ENCODE measurements at regions not wholly inside any gene's neighbourhood (a gene's known extent, or its start where the extent isn't known, plus 50 kb on each side); places are given as distances from the start of the nearest gene placed in this dataset.

DNA sequence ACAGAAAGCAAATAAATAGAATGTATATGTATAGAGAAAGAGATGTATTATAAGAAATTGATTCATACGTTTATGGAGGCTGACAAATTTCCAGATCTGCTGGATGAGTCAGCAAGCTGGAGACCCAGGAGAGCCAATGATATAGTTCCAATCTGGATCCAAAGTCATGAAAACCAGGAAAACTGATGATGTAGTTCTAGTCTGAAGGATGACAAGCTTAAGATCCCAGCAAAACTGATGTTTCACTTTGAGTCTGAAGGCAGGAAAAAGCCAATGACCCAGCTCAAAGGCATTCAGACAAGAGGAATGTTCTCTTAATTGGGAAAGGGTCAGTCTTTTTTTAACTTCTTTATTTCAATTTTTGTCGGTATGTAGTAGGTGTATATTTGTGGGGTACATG lies 102.6 kb downstream of the LHFPL1 start:
- Mint-ChIP-seq H3K4me1 (peaks cover 4% of the 10 kb centered on the region), H3K27ac (no peak overlapping the region), H3K9me3 (peaks cover 27% of the 10 kb centered on the region), H3K27me3 (ENCODE audit: insufficient read depth) (no peaks in the 10 kb centered on the region), H3K4me3 (no peak overlapping the region), H3K36me3 (ENCODE audit: low read depth) (no peaks in the 10 kb centered on the region)
- Histone ChIP-seq H3K36me3 (ENCODE audit: control insufficient read depth, insufficient read depth, low read length) (no peaks in the 10 kb centered on the region), H3K4me3 (ENCODE audit: low read length) (no peak overlapping the region), H3K9ac (ENCODE audit: extremely low read depth, low read length, poor library complexity, severe bottlenecking) (no peak overlapping the region), H3K27ac (ENCODE audit: low read depth, low read length) (no peak overlapping the region), H3K4me1 (ENCODE audit: control insufficient read depth, insufficient read depth, low read length) (no peaks in the 10 kb centered on the region), H3K27me3 (ENCODE audit: control insufficient read depth, insufficient read depth, low read length, poor library complexity, severe bottlenecking) (no peaks in the 10 kb centered on the region), H3K9me3 (ENCODE audit: control insufficient read depth, low read length) (no peaks in the 10 kb centered on the region)
- 88 to 93% methylated on average over 1 of the region's 2 CpGs for WGBS, 2 experiments (ENCODE audit: insufficient coverage in 1 of 2, insufficient read length in 1 of 2)
- DNase-seq: no peak
- TF ChIP-seq, protein P1, sequence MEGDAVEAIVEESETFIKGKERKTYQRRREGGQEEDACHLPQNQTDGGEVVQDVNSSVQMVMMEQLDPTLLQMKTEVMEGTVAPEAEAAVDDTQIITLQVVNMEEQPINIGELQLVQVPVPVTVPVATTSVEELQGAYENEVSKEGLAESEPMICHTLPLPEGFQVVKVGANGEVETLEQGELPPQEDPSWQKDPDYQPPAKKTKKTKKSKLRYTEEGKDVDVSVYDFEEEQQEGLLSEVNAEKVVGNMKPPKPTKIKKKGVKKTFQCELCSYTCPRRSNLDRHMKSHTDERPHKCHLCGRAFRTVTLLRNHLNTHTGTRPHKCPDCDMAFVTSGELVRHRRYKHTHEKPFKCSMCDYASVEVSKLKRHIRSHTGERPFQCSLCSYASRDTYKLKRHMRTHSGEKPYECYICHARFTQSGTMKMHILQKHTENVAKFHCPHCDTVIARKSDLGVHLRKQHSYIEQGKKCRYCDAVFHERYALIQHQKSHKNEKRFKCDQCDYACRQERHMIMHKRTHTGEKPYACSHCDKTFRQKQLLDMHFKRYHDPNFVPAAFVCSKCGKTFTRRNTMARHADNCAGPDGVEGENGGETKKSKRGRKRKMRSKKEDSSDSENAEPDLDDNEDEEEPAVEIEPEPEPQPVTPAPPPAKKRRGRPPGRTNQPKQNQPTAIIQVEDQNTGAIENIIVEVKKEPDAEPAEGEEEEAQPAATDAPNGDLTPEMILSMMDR (conservative IDR thresholded peaks at IDR 0.05): no peak

DNA sequence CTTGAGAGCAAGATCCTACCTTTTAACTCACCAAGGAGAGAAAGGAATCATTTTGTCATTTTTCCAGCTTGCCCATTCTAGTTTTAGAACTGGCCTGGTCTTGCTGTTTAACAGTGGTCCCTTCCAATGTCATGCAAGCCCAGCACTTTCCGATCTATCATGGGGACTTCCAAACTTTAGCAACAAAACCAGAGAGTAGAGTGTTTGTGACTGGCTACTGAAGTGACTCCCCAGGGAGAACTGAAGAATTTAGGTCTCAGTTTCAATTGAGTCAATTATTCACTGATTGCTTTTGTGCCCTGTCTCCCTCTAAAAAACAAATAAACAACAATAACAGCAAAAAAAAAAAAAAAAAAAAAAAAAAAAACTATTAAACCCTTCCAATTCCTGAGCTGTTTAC lies 108.3 kb downstream of the LHFPL1 start:
- peaks cover 20% of the 10 kb centered on the region for H3K9me3 Mint-ChIP-seq
- 90 to 100% methylated on average over 1 of the region's 1 CpG for WGBS, 2 experiments (ENCODE audit: insufficient coverage in 1 of 2, insufficient read length in 1 of 2)
- no peak for DNase-seq
- H3K36me3 Mint-ChIP-seq (ENCODE audit: low read depth): no peaks in the 10 kb centered on the region
- no peaks in the 10 kb centered on the region for H3K27me3 Mint-ChIP-seq (ENCODE audit: insufficient read depth)
- Histone ChIP-seq H3K27me3 (ENCODE audit: control insufficient read depth, insufficient read depth, low read length, poor library complexity, severe bottlenecking) (no peaks in the 10 kb centered on the region), H3K9me3 (ENCODE audit: control insufficient read depth, low read length) (no peaks in the 10 kb centered on the region), H3K36me3 (ENCODE audit: control insufficient read depth, insufficient read depth, low read length) (no peaks in the 10 kb centered on the region), H3K9ac (ENCODE audit: extremely low read depth, low read length, poor library complexity, severe bottlenecking) (no peak overlapping the region), H3K4me3 (ENCODE audit: low read length) (no peak overlapping the region), H3K27ac (ENCODE audit: low read depth, low read length) (no peak overlapping the region), H3K4me1 (ENCODE audit: control insufficient read depth, insufficient read depth, low read length) (no peaks in the 10 kb centered on the region)
- TF ChIP-seq, protein P1 (conservative IDR thresholded peaks at IDR 0.05): no peak
- no peak overlapping the region for H3K4me3 Mint-ChIP-seq
- H3K27ac Mint-ChIP-seq: no peak overlapping the region
- peaks cover 13% of the 10 kb centered on the region for H3K4me1 Mint-ChIP-seq

DNA sequence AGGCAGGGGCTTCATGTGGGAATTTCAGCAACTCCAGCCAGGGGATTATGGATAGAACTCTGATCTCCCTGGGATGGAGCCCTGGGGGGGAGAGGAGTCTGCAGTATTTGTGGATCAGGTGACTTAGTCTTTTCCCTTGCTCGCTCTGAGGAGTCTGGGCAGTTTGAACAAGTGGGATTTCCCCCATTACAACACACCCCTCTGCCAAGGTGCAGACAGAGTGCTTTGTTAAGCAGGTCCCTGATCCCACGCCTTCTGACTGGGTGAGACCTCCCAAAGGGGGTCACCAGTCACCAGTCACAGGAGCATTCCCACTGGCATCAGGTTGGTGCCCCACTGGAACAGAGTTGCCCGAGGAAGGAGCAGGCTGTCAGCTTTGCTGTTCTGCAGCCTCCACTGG lies 123.9 kb downstream of the LHFPL1 start:
- H3K36me3 Mint-ChIP-seq (ENCODE audit: low read depth): no peaks in the 10 kb centered on the region
- Histone ChIP-seq H3K9me3 (ENCODE audit: control insufficient read depth, low read length) (no peaks in the 10 kb centered on the region), H3K4me1 (ENCODE audit: control insufficient read depth, insufficient read depth, low read length) (no peaks in the 10 kb centered on the region), H3K27me3 (ENCODE audit: control insufficient read depth, insufficient read depth, low read length, poor library complexity, severe bottlenecking) (no peaks in the 10 kb centered on the region), H3K9ac (ENCODE audit: extremely low read depth, low read length, poor library complexity, severe bottlenecking) (no peak overlapping the region), H3K4me3 (ENCODE audit: low read length) (no peak overlapping the region), H3K27ac (ENCODE audit: low read depth, low read length) (no peak overlapping the region), H3K36me3 (ENCODE audit: control insufficient read depth, insufficient read depth, low read length) (no peaks in the 10 kb centered on the region)
- H3K9me3 Mint-ChIP-seq: peaks cover 5% of the 10 kb centered on the region
- no peaks in the 10 kb centered on the region for H3K27me3 Mint-ChIP-seq (ENCODE audit: insufficient read depth)
- DNase-seq: no peak
- TF ChIP-seq, protein P1 (conservative IDR thresholded peaks at IDR 0.05): no peak
- WGBS, 2 experiments (ENCODE audit: insufficient coverage in 1 of 2, insufficient read length in 1 of 2): 89% methylated on average over 3 of the region's 3 CpGs; no CpG with 5 or more reads in 1 of the 2 experiments
- H3K27ac Mint-ChIP-seq: no peak overlapping the region
- H3K4me1 Mint-ChIP-seq: peaks cover 25% of the 10 kb centered on the region
- H3K4me3 Mint-ChIP-seq: no peak overlapping the region
